HepG2 (cell line): ENCODE measurements at regions not wholly inside any gene's neighbourhood (a gene's known extent, or its start where the extent isn't known, plus 50 kb on each side); places are given as distances from the start of the nearest gene placed in this dataset.

ENCODE experiments used
- EHMT2 ChIP-seq: fragments of 200-600 bp; sonication (generic); IDR thresholded peaks from 2 replicates; pipeline ENCODE4 v1.7.0; 2017; ENCODE audit warnings: antibody characterized with exemption, low read depth, low read length, borderline replicate concordance
- EZH2 ChIP-seq: conservative IDR thresholded peaks from 2 replicates; pipeline ENCODE4 v1.6.1; 2012; ENCODE audit warnings: mild to moderate bottlenecking, low read depth, low read length, moderate library complexity
- FOXK2 ChIP-seq: fragments of 450-650 bp; IDR thresholded peaks from 2 replicates; pipeline ENCODE4 v1.6.1; 2016
- IRX3 ChIP-seq: sonication (generic); formaldehyde crosslinking; IDR thresholded peaks from 2 replicates; pipeline ENCODE4 v1.8.1; 2023; ENCODE audit warnings: mild to moderate bottlenecking, low read depth, missing genetic modification reagents, borderline replicate concordance
- JUND ChIP-seq: sonication (generic); formaldehyde crosslinking; IDR thresholded peaks from 2 replicates; pipeline ENCODE4 v1.8.0; 2022; ENCODE audit warnings: mild to moderate bottlenecking, missing genetic modification reagents
- PHF8 ChIP-seq: sonication (generic); formaldehyde crosslinking; IDR thresholded peaks from 2 replicates; pipeline ENCODE4 v1.5.0; 2020; ENCODE audit warnings: missing genetic modification reagents
- TCF12 ChIP-seq, 2 experiments: fragments of 450-650 bp in 1 of 2; sonication (generic) in 1 of 2; formaldehyde crosslinking in 1 of 2; IDR thresholded peaks; 2 replicates each; pipeline versions ENCODE4 v1.6.1 to v1.8.0; 2017 to 2022; ENCODE audit warnings: antibody characterized with exemption in 1 of 2, mild to moderate bottlenecking in 1 of 2, missing genetic modification reagents in 1 of 2, moderate library complexity in 1 of 2
- ZNF138 ChIP-seq: sonication (generic); formaldehyde crosslinking; IDR thresholded peaks from 2 replicates; pipeline ENCODE4 v1.5.0; 2020; ENCODE audit warnings: mild to moderate bottlenecking, low read depth, missing genetic modification reagents
- ZNF740 ChIP-seq: sonication (generic); formaldehyde crosslinking; IDR thresholded peaks from 2 replicates; pipeline ENCODE4 v1.4.0; 2020; ENCODE audit warnings: missing genetic modification reagents
- TF ChIP-seq, protein P1 (sequence below): sonication (generic); formaldehyde crosslinking; IDR thresholded peaks from 2 replicates; pipeline ENCODE4 v1.5.0; 2020; ENCODE audit warnings: mild to moderate bottlenecking, missing genetic modification reagents, moderate library complexity
- TF ChIP-seq, protein P2 (sequence below): sonication (generic); formaldehyde crosslinking; IDR thresholded peaks from 2 replicates; pipeline ENCODE4 v1.8.0; 2022; ENCODE audit warnings: missing genetic modification reagents, mild to moderate bottlenecking, borderline replicate concordance

GRCh38 chr10:79004311-79004710 is 64.5 kb upstream of the ZMIZ1 start:
- TF ChIP-seq ZNF740 (CRISPR knock-in tag) (no peak), IRX3 (CRISPR knock-in tag) (no peak), ZNF138 (CRISPR knock-in tag) (no peak), FOXK2 (no peak), PHF8 (CRISPR knock-in tag) (no peak), EHMT2 (no peak), JUND (CRISPR knock-in tag) (no peak), EZH2 (no peak), TCF12 (IDR thresholded peaks at IDR 0.05) (no peak), TCF12 (CRISPR knock-in tag; IDR thresholded peaks at IDR 0.05) (no peak)
- TF ChIP-seq, protein P1, sequence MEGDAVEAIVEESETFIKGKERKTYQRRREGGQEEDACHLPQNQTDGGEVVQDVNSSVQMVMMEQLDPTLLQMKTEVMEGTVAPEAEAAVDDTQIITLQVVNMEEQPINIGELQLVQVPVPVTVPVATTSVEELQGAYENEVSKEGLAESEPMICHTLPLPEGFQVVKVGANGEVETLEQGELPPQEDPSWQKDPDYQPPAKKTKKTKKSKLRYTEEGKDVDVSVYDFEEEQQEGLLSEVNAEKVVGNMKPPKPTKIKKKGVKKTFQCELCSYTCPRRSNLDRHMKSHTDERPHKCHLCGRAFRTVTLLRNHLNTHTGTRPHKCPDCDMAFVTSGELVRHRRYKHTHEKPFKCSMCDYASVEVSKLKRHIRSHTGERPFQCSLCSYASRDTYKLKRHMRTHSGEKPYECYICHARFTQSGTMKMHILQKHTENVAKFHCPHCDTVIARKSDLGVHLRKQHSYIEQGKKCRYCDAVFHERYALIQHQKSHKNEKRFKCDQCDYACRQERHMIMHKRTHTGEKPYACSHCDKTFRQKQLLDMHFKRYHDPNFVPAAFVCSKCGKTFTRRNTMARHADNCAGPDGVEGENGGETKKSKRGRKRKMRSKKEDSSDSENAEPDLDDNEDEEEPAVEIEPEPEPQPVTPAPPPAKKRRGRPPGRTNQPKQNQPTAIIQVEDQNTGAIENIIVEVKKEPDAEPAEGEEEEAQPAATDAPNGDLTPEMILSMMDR (CRISPR knock-in tag): no peak
- TF ChIP-seq, protein P2, sequence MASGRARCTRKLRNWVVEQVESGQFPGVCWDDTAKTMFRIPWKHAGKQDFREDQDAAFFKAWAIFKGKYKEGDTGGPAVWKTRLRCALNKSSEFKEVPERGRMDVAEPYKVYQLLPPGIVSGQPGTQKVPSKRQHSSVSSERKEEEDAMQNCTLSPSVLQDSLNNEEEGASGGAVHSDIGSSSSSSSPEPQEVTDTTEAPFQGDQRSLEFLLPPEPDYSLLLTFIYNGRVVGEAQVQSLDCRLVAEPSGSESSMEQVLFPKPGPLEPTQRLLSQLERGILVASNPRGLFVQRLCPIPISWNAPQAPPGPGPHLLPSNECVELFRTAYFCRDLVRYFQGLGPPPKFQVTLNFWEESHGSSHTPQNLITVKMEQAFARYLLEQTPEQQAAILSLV (CRISPR knock-in tag): no peak
